Colonic mucosa (tissue), 4 donors: ENCODE measurements at regions not wholly inside any gene's neighbourhood (a gene's known extent, or its start where the extent isn't known, plus 50 kb on each side); places are given as distances from the start of the nearest gene placed in this dataset.
"Not testable (repeated sequence)": the region's sequence is repeated elsewhere in the genome, so short reads cannot be mapped to it uniquely, and the experiment has no call there.

ENCODE experiments used
- DNase-seq: peaks from one replicate; pipeline ENCODE4 v3.0.0-alpha.2; 2020
- H3K27ac ChIP-seq: fragments of 200-600 bp; one replicate; pipeline ENCODE4 v1.8.0; 2021
- H3K27me3 ChIP-seq: fragments of 200-600 bp; one replicate; pipeline ENCODE4 v1.8.0; 2021
- H3K36me3 ChIP-seq: fragments of 200-600 bp; one replicate; pipeline ENCODE4 v1.8.0; 2021
- H3K4me1 ChIP-seq: fragments of 200-600 bp; one replicate; pipeline ENCODE4 v1.8.0; 2021; ENCODE audit warnings: mild to moderate bottlenecking
- H3K4me3 ChIP-seq: fragments of 200-600 bp; one replicate; pipeline ENCODE4 v1.8.0; 2021
- H3K9ac ChIP-seq, 2 donors: one replicate each; pipeline ENCODE4 v1.7.0; 2013; ENCODE audit warnings: control low read depth in 2 of 2, low read depth in 2 of 2, low read length in 2 of 2
- H3K9me3 ChIP-seq: fragments of 200-600 bp; one replicate; pipeline ENCODE4 v1.8.0; 2021
- CTCF ChIP-seq: fragments of 200-600 bp; IDR thresholded peaks from one replicate; pipeline ENCODE4 v1.8.0; 2022; ENCODE audit warnings: antibody characterized with exemption, mild to moderate bottlenecking
- intact Hi-C: fragments of 100-400 bp; cut with DNase I; formaldehyde crosslinking; loops from one replicate; pipeline ENCODE4 v1.14.1; 2022
- donor health status: healthy.
- donor health status: DM: no; HTN: no; CAD: no.
- donor health status: DM: no; HTN: no; CAD: no.

DNA sequence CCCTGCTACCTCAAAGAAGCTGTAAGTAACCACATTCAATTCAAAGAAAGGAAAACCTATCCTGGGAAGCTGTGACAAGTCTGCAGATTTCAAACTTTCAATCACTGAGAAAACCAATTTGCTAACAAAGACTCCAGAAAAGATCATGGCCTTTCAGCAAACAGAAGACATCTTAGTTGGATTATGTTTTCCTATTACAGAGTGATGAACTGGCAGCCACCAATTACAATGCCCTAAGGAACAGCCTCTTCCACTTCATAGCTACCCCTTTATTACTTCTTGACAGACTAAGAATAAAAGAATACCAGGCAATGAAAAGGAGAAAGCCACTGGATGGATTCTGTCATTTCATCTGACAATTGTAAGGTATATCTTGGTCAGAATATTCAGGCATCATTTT, 128.2 kb upstream of the RASEF start:
- H3K9me3 ChIP-seq: no peaks in the 10 kb centered on the region
- H3K4me1 ChIP-seq: no peaks in the 10 kb centered on the region
- no peak for DNase-seq
- no peaks in the 10 kb centered on the region for H3K36me3 ChIP-seq
- no peak overlapping the region for H3K4me3 ChIP-seq
- no peak overlapping the region for H3K9ac ChIP-seq
- no peak overlapping the region for H3K27ac ChIP-seq
- intact Hi-C loops: loop anchor here (10.0 kb wide), 1 partner anchor 354 kb away; no protein-coding TSS in a partner anchor
- H3K27me3 ChIP-seq: no peaks in the 10 kb centered on the region
- no peak for TF ChIP-seq CTCF

DNA sequence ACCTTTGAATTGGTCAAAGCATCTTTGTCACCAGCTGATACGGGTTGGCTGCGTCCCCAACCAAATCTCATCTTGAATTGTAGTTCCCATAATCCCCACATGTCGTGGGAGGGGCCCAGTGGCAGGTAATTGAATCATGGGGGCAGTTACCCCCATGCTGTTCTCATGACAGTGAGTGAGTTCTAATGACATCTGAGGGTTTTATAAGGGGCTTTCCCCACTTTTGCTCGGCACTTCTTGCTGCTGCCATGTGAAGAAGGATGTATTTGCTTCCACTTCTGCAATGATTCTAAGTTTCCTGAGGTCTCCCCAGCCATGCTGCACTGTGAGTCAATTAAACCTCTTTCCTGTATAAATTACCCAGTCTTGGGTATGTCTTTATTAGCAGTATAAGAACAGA, 126.1 kb upstream of the RASEF start:
- H3K27ac ChIP-seq, H3K36me3 ChIP-seq, H3K9ac ChIP-seq, H3K9me3 ChIP-seq, H3K4me1 ChIP-seq, H3K4me3 ChIP-seq, DNase-seq, intact Hi-C loops, H3K27me3 ChIP-seq: not testable (repeated sequence)

- no peaks in the 10 kb centered on the region for H3K27me3 ChIP-seq
- H3K36me3 ChIP-seq: no peaks in the 10 kb centered on the region
- H3K4me3 ChIP-seq: no peak overlapping the region
- no peaks in the 10 kb centered on the region for H3K9me3 ChIP-seq
- H3K27ac ChIP-seq: no peak overlapping the region
- no peak for DNase-seq
- TF ChIP-seq CTCF: no peak
- H3K9ac ChIP-seq: no peak overlapping the region
- no peaks in the 10 kb centered on the region for H3K4me1 ChIP-seq
- intact Hi-C loops: no loop called here
Observed at GRCh38 chr9:83188277-83188676, 125.3 kb upstream of the RASEF start.

DNA sequence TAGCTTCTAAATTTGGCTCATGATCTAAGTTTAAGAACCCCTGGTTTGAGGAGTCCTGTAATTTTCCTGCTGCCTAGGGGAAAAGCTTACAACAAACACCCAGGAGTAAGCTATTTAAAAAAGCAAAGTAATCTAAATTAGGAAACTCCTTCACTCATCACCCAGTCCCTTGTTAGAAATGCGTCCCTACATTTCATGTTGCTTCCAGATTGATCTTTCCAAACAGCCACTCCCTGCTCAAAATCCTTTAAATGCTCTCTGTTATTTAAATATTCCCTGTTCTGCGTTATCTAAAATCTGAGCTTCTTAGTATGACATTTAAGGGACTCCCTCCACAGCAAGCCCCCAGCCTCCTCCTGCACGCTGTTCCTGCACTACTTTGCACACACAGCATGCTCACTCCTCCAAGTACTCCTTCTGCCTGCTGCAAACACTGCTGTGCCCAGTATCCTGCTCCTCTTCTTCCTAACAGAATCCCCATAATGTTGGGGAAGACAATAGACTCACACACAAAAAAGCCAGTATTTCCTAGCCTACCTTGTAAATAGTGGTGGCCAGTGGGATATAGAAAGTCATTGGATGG, 123.3 kb upstream of the RASEF start:
- H3K4me3 ChIP-seq: no peak overlapping the region
- H3K27ac ChIP-seq: no peak overlapping the region
- no peaks in the 10 kb centered on the region for H3K27me3 ChIP-seq
- no peak for TF ChIP-seq CTCF
- no peak overlapping the region for H3K9ac ChIP-seq
- intact Hi-C loops: no loop called here
- H3K4me1 ChIP-seq: no peaks in the 10 kb centered on the region
- H3K9me3 ChIP-seq: no peaks in the 10 kb centered on the region
- H3K36me3 ChIP-seq: no peaks in the 10 kb centered on the region
- DNase-seq: no peak

DNA sequence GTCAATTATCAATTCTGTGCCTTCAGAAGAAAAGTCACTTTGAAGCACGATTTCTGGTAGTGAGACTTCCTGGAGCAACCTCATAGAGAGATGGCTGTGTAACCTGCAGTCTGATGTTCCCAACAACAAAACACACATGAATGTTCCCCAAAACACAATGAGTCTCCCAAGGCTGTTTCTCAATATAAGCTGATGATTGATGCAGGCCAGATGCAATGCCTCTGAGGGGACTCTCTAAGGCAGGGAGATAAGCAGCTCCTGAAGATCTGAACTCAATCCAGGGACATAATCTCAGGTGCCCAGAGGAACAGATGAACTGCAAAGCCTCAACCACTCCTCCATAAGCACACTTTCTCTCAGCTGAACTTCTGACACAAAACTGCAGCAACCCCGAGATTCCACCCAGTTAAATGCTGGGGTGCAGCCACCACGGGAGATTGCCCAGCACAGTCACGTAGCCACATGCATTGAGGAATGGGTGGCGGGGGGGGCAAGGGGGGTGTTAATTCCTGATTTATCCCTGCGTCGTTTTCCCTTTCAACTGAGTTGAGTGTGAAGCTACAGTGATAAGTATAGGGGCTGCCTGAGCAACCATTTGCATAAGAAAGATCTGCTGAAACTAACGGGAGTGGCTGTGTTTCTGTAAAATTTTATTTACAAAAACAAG, 122.7 kb upstream of the RASEF start:
- no peak overlapping the region for H3K9ac ChIP-seq
- H3K9me3 ChIP-seq: no peaks in the 10 kb centered on the region
- TF ChIP-seq CTCF: no peak
- no peaks in the 10 kb centered on the region for H3K27me3 ChIP-seq
- H3K4me3 ChIP-seq: no peak overlapping the region
- intact Hi-C loops: no loop called here
- no peak overlapping the region for H3K27ac ChIP-seq
- H3K4me1 ChIP-seq: no peaks in the 10 kb centered on the region
- no peaks in the 10 kb centered on the region for H3K36me3 ChIP-seq
- DNase-seq: no peak

DNA sequence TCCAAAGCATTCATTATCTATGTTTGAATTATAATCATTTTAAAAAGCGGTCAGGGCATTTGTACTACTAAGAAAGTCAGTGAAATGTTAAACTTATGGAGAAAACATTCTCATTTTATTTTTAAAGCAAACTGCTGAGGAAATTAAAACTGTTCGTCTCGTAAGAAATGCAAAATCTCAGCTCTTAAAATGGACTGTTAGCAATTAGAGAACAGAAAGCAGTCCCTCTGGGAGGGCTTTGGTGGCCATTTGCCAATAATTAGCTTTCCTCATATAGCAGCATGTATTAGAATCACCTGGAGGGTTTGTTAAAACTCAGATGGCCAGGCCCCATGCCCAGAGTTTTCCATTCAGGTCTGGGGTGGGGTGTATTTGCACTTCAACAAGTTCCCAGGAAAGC, 120.7 kb upstream of the RASEF start:
- no peak overlapping the region for H3K4me3 ChIP-seq
- no peaks in the 10 kb centered on the region for H3K4me1 ChIP-seq
- no peaks in the 10 kb centered on the region for H3K9me3 ChIP-seq
- no peaks in the 10 kb centered on the region for H3K27me3 ChIP-seq
- intact Hi-C loops: no loop called here
- H3K36me3 ChIP-seq: no peaks in the 10 kb centered on the region
- no peak for TF ChIP-seq CTCF
- no peak overlapping the region for H3K9ac ChIP-seq
- no peak for DNase-seq
- no peak overlapping the region for H3K27ac ChIP-seq
